HG02840 (cell line): ENCODE measurements at regions not wholly inside any gene's neighbourhood (a gene's known extent, or its start where the extent isn't known, plus 50 kb on each side); places are given as distances from the start of the nearest gene placed in this dataset.
A peak's percentile ranks its signal among the peaks of the same experiment; 100 is the strongest.
"Not testable (repeated sequence)": the region's sequence is repeated elsewhere in the genome, so short reads cannot be mapped to it uniquely, and the experiment has no call there.

Experiments used
- ATAC-seq: cut with Tn5 transposase; IDR thresholded peaks from one replicate; pipeline ENCODE4 v1.9.1; 2021; ENCODE audit warnings: mild to moderate bottlenecking, moderate library complexity, moderate number of reproducible peaks; ENCODE audit not compliant: unreplicated experiment, low FRiP score

DNA sequence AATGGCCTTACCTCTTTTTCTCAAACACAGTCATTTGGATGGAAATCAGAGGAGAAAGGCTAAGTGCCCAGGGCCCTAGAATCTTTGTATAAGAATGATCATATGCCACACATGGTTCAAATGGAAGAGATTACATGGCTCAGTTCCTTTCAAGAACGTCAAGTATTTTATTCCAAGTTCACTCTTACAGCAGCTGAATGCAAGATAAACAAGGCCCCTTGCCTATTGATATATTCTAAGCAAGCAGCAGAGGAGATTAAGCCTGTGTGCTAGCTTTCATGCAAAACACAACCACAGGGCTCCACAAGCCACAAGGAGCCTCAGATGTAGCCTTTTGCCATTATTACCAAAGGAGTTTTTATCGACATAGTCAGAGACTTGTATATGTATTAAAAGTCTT, 55.3 kb upstream of the SLCO6A1 start:
- no peak for ATAC-seq

DNA sequence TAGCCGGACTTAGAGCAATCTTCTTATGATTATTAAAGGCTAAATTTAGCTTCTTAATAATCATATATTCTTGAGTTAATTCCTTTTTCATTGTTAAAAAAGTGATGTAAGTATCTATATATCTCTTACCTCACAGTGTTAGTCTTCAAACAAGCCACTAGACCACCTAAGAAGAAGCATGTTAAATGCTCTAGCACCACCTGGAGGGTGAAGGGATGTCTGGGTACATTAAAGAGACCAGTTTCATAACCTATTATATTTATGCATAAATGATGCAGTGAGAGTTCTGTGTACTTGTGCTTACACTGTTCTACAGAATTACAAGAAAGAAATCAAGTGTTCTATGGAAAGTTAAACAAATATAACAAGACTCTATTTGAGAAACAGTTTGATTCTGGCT, 55.9 kb upstream of the SLCO6A1 start:
- ATAC-seq = no peak

DNA sequence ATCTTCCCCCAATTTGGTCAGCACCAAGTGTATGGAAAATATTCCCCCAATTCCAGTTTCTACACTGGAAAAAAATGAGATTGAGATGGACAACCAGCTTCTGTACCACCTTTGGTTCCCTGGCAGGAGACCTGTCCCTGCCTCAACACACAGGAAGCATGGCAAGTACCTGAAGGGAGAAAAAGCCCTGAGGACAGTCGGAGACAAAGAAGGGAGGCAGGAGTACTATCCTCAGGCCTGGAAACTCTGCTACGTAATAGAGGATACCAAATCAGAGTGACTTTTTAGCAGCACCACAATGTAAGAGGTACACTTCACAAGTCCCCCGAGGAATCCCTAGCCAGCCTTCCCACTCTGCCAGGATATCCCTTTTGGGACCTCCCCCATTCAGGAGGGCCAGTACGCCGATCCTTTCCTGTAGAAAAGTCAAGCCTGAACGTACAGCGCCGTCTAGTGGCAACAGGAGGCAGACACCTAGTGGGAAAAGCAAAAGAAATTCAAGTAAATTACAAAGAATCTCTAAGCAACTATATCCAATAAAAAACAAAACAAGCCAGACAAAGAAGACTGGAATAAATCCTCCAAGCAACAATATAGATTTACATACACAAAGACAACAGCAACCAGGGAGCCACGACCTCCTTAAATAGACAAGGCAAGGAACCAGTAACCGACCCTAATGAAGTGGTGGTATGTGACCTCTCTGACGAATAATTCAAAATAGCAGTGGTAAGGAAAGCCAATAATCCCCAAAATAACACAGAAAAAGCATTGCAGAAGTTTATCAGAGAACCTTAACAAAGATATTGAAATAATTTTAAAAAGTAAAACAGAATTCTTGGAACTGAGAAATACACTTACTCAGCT, 63.3 kb upstream of the SLCO6A1 start:
- no peak for ATAC-seq

DNA sequence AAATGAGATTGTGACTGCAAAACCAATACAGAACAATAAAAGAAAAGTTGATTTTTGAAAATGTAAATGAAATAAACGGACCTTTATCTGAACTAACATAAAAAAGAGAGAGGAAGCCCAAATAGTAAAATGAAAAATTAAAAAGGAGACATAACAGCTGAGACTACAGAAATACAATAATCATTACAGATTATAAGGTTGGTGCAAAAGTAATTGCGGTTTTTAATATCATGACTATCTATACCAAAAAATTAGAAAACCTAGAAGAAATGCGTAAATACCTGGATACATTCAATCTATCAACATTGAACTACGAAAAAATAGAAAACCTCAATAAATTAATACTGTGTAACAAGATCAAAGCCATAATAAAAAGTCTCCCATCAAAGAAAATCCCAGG, 71.9 kb upstream of the SLCO6A1 start:
- ATAC-seq = no peak

DNA sequence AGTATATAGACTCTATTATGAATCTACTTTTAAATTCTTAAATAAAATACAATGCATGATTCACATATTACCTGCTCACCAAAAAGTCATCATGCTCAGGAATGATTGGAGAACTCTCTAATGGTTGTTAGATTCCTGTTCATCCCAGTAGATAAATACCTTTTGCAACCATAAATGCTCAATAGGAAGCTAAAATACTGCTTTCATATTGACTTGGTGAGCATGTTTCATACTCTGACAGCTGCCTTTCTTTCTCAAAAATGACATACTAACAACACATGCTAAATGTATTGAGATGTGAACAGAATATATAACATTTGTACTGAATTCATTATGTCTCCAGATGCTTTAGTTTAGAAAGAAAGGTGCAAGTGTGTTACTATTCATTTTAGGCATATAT, 79.6 kb upstream of the SLCO6A1 start:
- ATAC-seq = no peak

DNA sequence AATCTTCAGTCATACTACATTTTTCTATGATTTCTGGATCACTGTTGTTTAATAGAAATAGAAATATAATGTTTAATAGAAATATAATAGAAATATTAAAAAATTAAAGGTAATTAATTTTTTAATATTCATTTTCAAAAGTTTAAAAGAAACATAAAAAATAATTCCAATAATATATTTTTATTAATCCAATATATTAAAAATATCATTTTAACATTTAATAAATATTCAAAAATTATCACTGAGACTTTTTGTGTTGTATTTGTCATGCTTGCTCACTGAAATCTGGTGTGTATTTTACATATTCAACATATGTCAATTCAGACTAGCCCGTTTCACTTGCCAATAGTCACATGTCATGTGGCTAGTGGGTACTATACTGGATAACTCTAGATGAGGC, 80.6 kb upstream of the SLCO6A1 start:
- no peak for ATAC-seq

DNA sequence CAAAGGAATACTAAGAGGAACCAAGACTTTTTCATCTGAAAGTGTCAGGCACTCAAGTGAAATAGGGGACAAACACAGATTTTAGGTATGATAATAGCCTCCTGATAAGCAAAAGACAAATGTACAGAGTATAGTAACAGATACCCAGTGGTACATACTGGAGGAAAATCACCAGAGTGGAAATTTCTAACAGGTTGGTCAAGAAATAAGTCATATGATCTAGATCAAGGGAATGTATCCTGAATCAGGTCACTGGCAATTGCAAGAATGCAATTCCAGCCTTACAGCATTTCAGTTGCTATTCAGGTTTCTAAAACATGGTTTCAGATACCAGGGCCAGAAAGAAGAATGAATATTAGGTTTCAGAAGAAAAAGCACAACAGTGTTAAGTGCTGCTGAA, 82.2 kb upstream of the SLCO6A1 start:
- no peak for ATAC-seq

DNA sequence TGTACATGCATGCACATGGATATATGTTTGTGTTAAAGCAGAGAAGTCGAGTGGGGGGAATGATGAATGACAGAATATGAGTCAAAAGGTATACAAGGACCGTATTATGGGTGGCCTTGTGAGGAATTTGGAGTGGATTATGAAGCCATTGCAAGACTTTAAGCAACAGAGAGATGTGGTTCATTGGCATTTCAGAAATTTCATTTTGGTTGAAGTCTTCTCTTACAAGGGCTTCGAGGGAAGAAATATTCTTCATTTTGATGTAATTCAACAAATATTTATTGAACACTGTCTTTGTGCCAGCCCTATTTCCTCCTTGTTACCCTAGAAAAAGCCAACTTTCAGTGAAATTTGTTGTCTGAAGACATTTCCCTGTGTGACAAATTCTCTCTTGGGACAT, 83.9 kb upstream of the SLCO6A1 start:
- ATAC-seq = no peak

DNA sequence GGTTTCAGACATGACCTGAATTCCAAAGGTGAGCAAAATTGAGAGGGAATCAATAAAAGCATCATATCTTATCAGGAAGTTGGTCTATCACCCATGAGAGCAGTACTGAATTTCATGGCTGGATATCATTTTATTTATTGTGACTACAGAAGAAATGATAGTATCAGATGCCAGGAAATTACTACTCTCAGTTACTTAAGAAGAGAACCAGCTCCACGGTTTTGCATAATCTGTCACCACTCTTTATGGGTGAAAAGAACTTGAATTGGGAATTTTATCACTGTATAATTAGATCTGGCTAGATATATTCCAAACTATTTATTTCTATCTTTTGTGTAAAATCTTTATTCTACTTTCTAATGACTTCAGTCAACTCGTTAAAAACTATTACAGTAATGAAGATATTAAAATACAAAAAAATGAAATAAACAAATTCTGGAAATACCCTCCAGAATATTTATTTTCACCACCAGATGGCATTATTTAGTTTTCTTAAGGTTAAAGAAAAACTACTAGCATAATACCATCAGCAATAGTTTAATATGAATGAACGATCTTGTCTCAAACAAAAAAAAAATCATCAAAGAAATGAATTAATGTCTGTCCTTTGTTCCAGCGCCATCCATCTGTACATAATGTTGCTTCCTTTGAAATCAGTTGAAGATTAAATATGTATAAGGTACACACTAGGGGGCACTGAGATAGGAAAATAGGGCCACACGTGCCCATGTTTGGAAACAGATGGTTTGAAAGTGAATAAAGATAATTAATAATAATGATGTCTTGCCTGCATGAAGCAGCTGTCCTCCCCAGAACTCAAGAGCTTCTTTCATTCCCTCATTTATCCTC, 84.7 kb upstream of the SLCO6A1 start:
- ATAC-seq = no peak

DNA sequence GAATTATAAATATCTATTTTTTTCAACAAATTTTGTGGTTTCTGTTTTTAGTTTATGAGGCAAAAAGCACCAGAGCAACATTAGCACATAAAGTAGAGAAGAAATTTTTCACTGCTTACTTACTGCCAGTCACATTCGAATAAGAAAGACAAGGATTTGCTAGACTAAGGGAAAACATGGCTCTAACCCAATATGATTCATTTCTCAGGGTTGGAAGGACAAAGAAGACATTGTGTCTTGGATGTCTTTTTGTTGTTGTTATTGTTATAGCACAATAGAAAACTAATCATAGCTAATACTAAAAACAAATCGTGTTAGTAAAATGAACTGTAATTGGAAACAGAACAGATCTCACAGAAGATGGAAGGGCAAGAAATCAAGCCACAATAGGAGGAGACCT, 90.9 kb upstream of the SLCO6A1 start:
- ATAC-seq = no peak

DNA sequence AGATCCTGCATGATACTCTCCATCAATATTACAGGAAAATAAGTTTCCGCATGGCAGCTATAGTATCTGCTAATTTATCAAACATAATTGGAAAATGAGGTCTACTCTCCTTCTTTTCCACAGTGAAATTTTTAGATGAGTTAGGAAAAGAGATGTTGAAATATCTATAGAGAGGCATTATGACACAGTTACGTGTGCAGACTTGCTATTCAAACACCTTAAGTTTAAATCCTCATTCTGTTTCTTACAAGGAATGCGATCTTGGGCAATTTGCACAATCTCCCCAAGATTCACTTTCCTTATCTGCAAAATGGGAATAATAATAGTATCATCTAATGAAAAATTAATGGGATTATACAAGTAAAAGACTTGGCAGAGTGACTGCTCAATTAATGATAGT, 91.7 kb upstream of the SLCO6A1 start:
- no peak for ATAC-seq

DNA sequence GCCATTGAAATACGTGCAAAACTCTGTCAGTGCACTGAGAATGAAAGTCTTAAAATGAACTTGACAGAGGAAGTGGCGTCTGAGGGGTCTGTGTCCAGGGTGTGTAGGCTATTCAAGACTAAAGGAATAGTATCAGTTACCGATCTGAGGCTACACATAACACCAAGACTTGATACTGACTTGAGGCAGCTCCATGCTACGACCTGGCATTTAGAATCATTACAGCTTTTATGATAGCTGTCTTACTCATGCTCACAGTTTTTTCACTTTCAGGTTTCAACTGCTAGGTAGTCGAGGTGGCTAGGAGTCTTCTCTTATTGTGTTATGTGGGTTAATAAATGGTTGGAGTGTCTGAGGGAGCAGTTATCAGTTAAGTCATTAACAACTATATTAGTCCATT, 92.8 kb upstream of the SLCO6A1 start:
- ATAC-seq = no peak

DNA sequence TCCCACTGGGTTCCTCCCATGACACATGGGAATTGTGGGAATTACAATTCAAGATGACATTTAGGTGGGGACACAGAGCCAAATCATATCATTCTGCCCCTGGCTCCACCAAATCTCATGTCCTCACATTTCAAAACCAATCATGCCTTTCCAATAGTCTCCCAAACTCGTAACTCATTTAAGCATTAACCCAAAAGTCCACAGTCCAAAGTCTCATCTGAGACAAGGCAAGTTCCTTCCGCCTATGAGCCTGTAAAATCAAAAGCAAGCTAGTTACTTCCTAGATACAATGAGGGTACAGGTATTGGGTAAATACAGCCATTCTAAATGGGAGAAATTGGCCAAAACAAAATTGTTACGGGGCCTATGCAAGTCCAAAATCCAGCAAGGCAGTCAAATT, 93.8 kb upstream of the SLCO6A1 start:
- ATAC-seq = not testable (repeated sequence)

DNA sequence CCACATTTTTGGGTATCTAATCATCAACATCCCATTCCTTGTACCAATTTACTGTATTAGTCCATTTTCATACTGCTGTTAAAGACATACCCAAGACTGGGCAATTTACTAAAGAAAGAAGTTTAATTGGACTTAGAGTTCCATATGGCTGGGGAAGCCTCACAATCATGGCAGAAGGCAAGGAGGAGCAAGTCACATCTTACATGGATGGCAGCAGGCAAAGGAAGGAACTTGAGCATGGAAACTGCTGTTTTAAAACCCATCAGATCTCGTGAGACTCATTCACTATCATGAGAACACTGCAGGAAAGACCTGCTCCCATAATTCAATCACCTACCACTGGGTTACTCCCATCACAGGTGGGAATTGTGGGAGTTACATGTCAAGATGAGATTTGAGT, 95.4 kb upstream of the SLCO6A1 start:
- no peak for ATAC-seq

DNA sequence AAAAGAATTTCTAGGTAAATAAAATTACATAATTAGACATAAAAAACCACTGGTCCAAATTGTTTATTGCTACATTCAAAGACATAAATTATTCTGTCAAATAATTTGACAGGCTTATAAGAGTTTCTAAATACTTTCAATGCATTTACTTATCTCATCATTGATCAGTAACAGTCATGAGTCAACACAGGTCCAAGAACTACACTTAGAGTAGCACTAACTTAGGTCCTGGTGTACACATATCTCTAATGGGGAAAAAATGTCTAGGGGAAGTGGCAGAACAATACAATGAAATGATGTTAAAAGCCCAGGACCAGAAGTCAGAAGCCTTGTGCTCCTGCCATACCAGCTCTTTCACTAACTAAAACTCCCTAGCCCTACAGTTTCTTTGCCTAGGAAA, 96.5 kb upstream of the SLCO6A1 start:
- ATAC-seq = no peak

DNA sequence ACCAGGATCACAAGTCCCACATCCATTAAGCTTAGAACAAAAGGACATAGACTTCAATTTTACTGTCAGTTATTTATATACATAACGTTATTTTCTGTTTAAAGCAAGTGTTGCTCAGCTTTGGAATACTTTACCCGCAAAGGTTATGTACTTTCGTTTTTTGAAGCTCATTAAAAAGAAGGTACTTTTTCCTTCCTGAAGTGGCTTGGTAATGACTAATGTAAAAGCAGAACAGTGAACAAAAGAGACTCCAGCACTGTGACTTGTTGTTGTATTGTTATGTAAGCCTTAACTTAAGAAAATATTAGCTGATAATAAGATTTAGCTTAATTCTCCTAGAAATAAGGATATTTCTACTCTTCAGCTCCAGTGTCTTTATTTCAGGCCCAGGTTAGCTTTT, 97.3 kb upstream of the SLCO6A1 start:
- ATAC-seq = peak; percentile 63

DNA sequence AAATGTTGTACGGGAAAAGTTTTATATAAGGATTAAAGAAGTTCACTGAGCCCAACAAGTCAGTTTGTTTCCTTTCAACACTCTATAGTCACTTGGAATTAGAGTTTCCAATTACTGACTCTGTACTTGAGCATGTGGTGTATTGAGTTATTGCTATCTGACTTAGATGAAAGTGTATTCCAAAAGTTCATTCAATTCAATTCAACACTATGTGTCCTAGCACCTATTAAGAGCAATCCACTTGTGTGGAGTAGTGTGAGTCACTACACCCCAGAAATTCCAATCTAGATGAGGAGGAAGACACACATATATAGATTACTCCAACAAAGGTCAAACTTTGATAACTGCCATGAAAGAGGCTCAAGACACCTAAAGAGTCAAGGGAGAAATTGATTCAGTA, 98.2 kb upstream of the SLCO6A1 start:
- ATAC-seq = no peak

DNA sequence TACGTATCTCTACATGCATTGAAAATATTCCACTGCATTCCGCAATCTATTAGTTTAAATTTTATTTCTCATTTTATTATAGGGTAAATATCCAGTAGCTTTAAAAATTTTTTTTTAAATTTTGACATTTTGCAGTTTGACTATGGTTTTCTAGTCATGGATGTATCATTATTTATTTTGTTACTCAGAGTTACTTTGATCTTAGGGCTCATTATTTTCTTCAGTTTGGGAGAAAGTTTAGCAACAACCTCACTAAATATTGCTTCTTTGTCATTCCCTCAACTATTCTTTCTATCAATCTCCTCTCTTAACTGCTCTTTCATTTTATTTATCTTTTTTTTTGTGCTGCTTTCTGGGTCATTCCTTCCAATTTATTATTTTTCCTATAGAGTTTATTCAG, 100.5 kb upstream of the SLCO6A1 start:
- ATAC-seq = no peak

DNA sequence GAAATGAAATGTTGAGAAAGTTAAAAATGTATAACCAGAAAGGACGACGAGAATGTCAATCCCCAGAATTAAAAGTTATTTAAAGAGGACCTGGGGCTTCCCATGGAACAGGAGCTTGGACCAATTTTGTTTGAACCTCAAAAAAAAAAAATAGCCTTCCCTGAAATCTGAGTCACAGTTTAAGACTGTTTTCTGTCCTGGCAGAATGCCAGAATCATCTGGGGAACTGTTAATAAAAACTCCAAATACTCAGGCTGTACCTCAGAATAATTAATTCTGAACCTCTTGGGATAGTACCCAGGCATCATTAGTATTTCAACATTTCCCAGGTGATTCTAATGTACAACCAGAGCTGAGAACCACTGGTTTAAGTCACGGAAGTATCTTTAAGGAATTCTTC, 102.2 kb upstream of the SLCO6A1 start:
- ATAC-seq = no peak

DNA sequence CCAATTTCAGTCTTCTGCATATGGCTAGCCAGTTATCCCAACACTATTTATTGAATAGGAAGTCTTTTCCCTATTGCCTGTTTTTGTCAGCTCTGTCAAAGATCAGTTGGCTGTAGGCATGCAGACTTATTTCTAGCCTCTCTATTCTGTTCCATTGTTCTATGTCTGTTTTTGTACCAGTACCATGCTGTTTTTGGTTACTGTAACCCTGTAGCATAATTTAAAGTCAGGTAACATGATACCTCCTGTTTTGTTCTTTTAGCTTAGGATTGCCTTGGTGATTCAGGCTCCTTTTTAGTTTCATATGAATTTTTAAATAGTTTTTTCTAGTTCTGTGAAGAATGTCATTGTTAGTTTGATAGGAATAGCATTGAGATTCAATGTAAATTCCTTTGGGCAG, 104.9 kb upstream of the SLCO6A1 start:
- ATAC-seq = no peak

DNA sequence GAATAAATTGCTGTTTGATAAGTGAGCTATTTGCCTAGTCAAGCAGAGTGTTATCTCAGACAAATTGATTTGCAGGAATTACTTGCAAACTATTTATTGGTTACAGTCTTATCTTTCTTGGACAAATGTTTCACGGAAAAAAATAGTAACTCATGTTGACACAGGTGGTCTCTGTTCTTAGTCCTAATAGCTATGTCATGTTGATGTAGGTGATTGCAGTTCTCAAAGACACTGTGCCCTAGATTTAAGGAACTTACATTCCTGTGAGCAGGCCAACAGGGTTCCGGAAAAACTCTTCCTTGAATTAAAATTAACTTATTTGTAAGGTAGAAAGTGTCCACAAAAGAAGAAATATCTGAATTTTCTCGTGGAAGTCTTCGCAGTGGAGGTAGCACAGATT, 109.6 kb upstream of the SLCO6A1 start:
- ATAC-seq = no peak

DNA sequence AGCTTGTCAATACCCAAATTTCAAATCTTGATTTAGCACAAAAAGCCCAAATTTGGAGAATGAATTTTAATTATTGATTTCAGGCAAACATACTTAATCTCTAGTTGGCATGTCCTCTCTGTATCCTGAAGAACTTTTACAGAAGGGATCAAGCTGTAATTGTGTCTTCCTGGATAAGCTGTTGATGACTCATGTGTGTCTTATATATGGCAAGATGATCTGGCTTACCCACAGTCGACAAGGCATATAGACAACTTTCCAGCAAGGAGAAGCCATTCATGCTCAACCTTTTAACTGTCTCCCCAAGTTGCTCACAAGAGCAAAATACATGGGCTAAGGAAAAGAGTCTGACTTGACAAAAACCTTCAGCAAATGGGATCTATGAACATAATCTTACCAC, 112.5 kb upstream of the SLCO6A1 start:
- no peak for ATAC-seq
